Caco-2 (cell line): ENCODE measurements at regions not wholly inside any gene's neighbourhood (a gene's known extent, or its start where the extent isn't known, plus 50 kb on each side); places are given as distances from the start of the nearest gene placed in this dataset.

Source experiments
- BruUV-seq: library from RNA; stranded (reverse); fragments of 400-500 nt; replicated peaks from 2 replicates; lab custom pipeline; 2021; lab: Mats Ljungman, UMichigan
- CTCF ChIA-PET: fragments of 300-600 bp; sonication (Branson Sonifier 250); formaldehyde crosslinking; loops from one replicate; lab custom pipeline; 2022; ENCODE audit warnings: antibody characterized with exemption; lab: Charles Lee
- POLR2A ChIA-PET: fragments of 300-600 bp; sonication (Branson Sonifier 250); formaldehyde crosslinking; loops from one replicate; lab custom pipeline; 2022; ENCODE audit warnings: antibody characterized with exemption; lab: Charles Lee
- DNase-seq, 2 experiments: peaks; one replicate each; pipeline versions ENCODE4 v3.0.0 to v3.0.0-alpha.2; 2020 to 2022
- H3K27me3 ChIP-seq: replicated peaks from 2 replicates; pipeline ENCODE4 v1.6.0; 2011; ENCODE audit warnings: low read length; ENCODE audit not compliant: control insufficient read depth, insufficient read depth
- H3K36me3 ChIP-seq: 2 replicates; pipeline ENCODE4 v1.5.1; 2011; ENCODE audit warnings: low read length; ENCODE audit not compliant: control insufficient read depth, insufficient read depth
- H3K4me1 ChIP-seq: fragments of 250-450 bp; sonication (Bioruptor Pico); 2 replicates; pipeline ENCODE4 v1.5.1; 2020; ENCODE audit warnings: mild to moderate bottlenecking
- H3K4me3 ChIP-seq: 2 replicates; pipeline ENCODE4 v1.5.1; 2011; ENCODE audit warnings: low read depth, mild to moderate bottlenecking, control low read depth, low read length
- H3K9me3 ChIP-seq: fragments of 250-450 bp; sonication (Bioruptor Pico); 2 replicates; pipeline ENCODE4 v1.5.1; 2020; ENCODE audit warnings: mild to moderate bottlenecking, moderate library complexity
- H3K27ac Mint-ChIP-seq: one replicate; pipeline ENCODE4 v1.8.0; 2022; ENCODE audit warnings: mixed read lengths; ENCODE audit not compliant: unreplicated experiment
- H3K27me3 Mint-ChIP-seq: one replicate; pipeline ENCODE4 v1.8.0; 2022; ENCODE audit warnings: mixed read lengths; ENCODE audit not compliant: insufficient read depth, unreplicated experiment
- H3K36me3 Mint-ChIP-seq: one replicate; pipeline ENCODE4 v1.8.0; 2022; ENCODE audit warnings: mild to moderate bottlenecking, mixed read lengths; ENCODE audit not compliant: insufficient read depth, unreplicated experiment
- H3K4me1 Mint-ChIP-seq: one replicate; pipeline ENCODE4 v1.8.0; 2022; ENCODE audit warnings: low read depth, mixed read lengths; ENCODE audit not compliant: unreplicated experiment
- H3K4me3 Mint-ChIP-seq: one replicate; pipeline ENCODE4 v1.8.0; 2022; ENCODE audit warnings: mild to moderate bottlenecking, moderate library complexity, mixed read lengths; ENCODE audit not compliant: unreplicated experiment
- H3K9me3 Mint-ChIP-seq: one replicate; pipeline ENCODE4 v1.8.0; 2022; ENCODE audit warnings: mixed read lengths; ENCODE audit not compliant: unreplicated experiment
- CTCF ChIP-seq, 2 experiments: fragments of 200-600 bp in 1 of 2; IDR thresholded peaks; 1 replicate in 1 of 2; 2 replicates in 1 of 2; pipeline versions ENCODE4 v1.5.1 to v1.8.0; 2011 to 2022; ENCODE audit warnings: antibody characterized with exemption in 1 of 2, control low read depth in 1 of 2, inconsistent platforms in 1 of 2, low read depth in 1 of 2, low read length in 1 of 2, mild to moderate bottlenecking in 1 of 2, moderate library complexity in 1 of 2; ENCODE audit not compliant: insufficient read depth in 1 of 2, severe bottlenecking in 1 of 2, unreplicated experiment in 1 of 2
- intact Hi-C: fragments of 100-400 bp; cut with micrococcal nuclease; formaldehyde crosslinking; loops from one replicate; pipeline ENCODE4 v1.10.0; 2022; ENCODE audit not compliant: unreplicated experiment

GRCh38 chr12:107396991-107397390 is 288.6 kb upstream of the PWP1 start:
- ChIA-PET POLR2A (no interaction called here), CTCF (no interaction called here)
- TF ChIP-seq CTCF (IDR thresholded peaks at IDR 0.05; ENCODE audit: insufficient read depth in 1 of 2, low read depth in 1 of 2, low read length in 1 of 2, severe bottlenecking in 1 of 2, unreplicated experiment in 1 of 2) = no peak
- H3K27me3 Mint-ChIP-seq = peaks cover 3% of the 10 kb centered on the region
- no peaks in the 10 kb centered on the region for H3K36me3 Mint-ChIP-seq
- no peaks in the 10 kb centered on the region for H3K4me1 Mint-ChIP-seq
- no TSS peak for BruUV-seq
- no peak for DNase-seq
- H3K9me3 Mint-ChIP-seq = no peaks in the 10 kb centered on the region
- intact Hi-C loops = no loop called here
- Histone ChIP-seq H3K27me3 (no peaks in the 10 kb centered on the region; the same call in 1 of the 2 replicates), H3K9me3 (no peaks in the 10 kb centered on the region), H3K4me3 (no peak overlapping the region), H3K36me3 (no peaks in the 10 kb centered on the region), H3K4me1 (no peaks in the 10 kb centered on the region)
- no peak overlapping the region for H3K4me3 Mint-ChIP-seq
- H3K27ac Mint-ChIP-seq = no peak overlapping the region

GRCh38 chr12:107397890-107398500 is 287.6 kb upstream of the PWP1 start:
- Histone ChIP-seq H3K4me1 (no peaks in the 10 kb centered on the region), H3K27me3 (no peaks in the 10 kb centered on the region; the same call in 1 of the 2 replicates), H3K36me3 (no peaks in the 10 kb centered on the region), H3K9me3 (no peaks in the 10 kb centered on the region), H3K4me3 (no peak overlapping the region)
- ChIA-PET CTCF (no interaction called here), POLR2A (no interaction called here)
- no peak for DNase-seq
- Mint-ChIP-seq H3K27ac (no peak overlapping the region), H3K27me3 (peaks cover 3% of the 10 kb centered on the region), H3K4me1 (no peaks in the 10 kb centered on the region), H3K4me3 (no peak overlapping the region), H3K9me3 (no peaks in the 10 kb centered on the region), H3K36me3 (no peaks in the 10 kb centered on the region)
- BruUV-seq = no TSS peak
- intact Hi-C loops = no loop called here
- no peak for TF ChIP-seq CTCF (IDR thresholded peaks at IDR 0.05; ENCODE audit: insufficient read depth in 1 of 2, low read depth in 1 of 2, low read length in 1 of 2, severe bottlenecking in 1 of 2, unreplicated experiment in 1 of 2)

- H3K9me3 Mint-ChIP-seq = no peaks in the 10 kb centered on the region
- H3K4me1 Mint-ChIP-seq = no peaks in the 10 kb centered on the region
- no peaks in the 10 kb centered on the region for H3K36me3 ChIP-seq
- no peaks in the 10 kb centered on the region for H3K27me3 ChIP-seq
- peaks cover 3% of the 10 kb centered on the region for H3K27me3 Mint-ChIP-seq
- no peak overlapping the region for H3K4me3 Mint-ChIP-seq
- CTCF ChIA-PET = no interaction called here
- no peak overlapping the region for H3K4me3 ChIP-seq
- POLR2A ChIA-PET = no interaction called here
- no peak for DNase-seq
- H3K27ac Mint-ChIP-seq = no peak overlapping the region
- no TSS peak for BruUV-seq
- intact Hi-C loops = no loop called here
- no peaks in the 10 kb centered on the region for H3K36me3 Mint-ChIP-seq
- TF ChIP-seq CTCF (IDR thresholded peaks at IDR 0.05; ENCODE audit: insufficient read depth in 1 of 2, low read depth in 1 of 2, low read length in 1 of 2, severe bottlenecking in 1 of 2, unreplicated experiment in 1 of 2) = no peak
- H3K9me3 ChIP-seq = no peaks in the 10 kb centered on the region
- H3K4me1 ChIP-seq = no peaks in the 10 kb centered on the region
Measured at GRCh38 chr12:107399046-107399445, 286.6 kb upstream of the PWP1 start.
